ENCODE measurements at regions not wholly inside any gene's neighbourhood (a gene's known extent, or its start where the extent isn't known, plus 50 kb on each side); places are given as distances from the start of the nearest gene placed in this dataset.

DNA sequence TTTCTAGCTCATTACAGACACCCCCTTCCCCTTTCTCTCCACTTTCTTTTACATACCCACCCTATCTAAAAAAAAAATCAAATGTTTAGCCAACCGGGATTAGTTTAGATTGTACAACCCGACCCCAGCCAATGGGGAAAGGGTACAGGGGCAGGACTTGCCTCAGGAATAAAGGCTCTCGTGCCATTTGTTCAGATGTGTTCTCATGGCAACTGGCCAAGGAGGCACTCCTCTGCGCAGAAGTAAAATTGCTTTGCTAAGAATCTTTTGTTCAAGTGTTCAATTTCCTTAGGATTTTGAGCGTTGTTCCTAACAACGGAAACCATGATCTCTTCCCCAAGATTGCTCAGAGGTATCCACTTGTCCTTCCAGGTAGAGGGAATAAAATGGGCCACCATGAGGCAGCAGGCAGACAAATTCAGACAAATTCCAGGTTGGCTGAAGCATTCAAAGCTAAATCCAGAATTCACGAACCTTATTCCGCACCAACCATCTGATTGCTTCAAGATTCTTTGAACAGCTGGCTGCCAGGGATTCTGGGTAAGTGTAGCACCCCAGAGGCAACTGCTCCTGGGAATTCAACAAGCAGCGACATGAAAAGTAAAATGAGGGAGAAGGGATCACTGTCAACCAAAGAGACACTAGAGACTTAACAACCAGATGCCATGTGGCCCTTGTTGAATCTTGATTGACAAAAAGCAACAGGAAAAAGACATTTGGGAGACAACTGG lies 431.8 kb downstream of the PREX1 start:
- no peak for TF ChIP-seq POLR2A (IDR thresholded peaks at IDR 0.05)
- TF ChIP-seq, protein P1, sequence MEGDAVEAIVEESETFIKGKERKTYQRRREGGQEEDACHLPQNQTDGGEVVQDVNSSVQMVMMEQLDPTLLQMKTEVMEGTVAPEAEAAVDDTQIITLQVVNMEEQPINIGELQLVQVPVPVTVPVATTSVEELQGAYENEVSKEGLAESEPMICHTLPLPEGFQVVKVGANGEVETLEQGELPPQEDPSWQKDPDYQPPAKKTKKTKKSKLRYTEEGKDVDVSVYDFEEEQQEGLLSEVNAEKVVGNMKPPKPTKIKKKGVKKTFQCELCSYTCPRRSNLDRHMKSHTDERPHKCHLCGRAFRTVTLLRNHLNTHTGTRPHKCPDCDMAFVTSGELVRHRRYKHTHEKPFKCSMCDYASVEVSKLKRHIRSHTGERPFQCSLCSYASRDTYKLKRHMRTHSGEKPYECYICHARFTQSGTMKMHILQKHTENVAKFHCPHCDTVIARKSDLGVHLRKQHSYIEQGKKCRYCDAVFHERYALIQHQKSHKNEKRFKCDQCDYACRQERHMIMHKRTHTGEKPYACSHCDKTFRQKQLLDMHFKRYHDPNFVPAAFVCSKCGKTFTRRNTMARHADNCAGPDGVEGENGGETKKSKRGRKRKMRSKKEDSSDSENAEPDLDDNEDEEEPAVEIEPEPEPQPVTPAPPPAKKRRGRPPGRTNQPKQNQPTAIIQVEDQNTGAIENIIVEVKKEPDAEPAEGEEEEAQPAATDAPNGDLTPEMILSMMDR (IDR thresholded peaks at IDR 0.05) = no peak
